ELR (cell line): ENCODE measurements at regions not wholly inside any gene's neighbourhood (a gene's known extent, or its start where the extent isn't known, plus 50 kb on each side); places are given as distances from the start of the nearest gene placed in this dataset.

ENCODE experiments used
- DNase-seq: peaks from one replicate; pipeline ENCODE4 v3.0.0-alpha.2; 2015; ENCODE audit warnings: low read depth

DNA sequence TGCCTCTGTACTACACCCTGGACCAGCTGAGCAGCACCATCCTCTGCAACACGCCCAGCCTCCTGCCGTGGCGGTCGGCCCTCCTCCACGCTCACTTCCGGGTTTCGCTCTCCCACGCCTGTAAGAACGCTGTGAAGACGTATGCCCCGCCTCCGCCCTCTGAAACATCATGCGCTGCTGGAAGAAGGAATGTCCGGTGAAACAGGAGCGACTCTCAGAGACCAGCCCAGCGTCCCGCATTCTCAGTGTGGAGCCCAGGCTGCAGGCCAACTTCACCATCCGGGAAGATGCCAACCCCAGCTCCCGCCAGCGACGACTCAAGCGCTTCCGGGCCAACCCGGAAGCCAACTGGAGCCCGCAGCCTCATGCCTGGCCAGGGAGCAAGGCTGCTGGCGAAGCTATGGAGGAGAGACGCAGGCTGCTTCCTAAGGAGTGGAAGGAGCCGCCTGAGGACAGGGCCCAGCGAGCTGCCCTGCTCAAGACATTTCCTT lies 186.1 kb upstream of the SLITRK2 start:
- DNase-seq = no peak

DNA sequence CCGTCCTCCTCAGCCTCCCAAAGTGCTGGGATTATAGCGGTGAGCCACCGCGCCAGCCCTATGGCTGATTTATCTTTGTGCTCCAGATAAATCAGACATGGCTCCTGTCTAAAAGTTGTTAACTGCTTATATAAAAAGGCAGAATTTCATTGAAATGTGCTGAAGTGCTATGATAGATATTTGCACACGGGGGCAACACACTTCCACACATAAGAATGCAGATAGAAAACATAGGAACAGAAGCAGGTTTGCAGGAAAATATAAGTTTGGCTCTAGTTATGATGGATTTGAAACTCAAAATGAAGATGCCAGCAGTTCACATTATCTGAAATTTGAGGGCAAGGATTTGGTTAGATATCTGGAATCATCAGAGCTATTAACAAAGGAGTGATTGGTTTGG lies 163.1 kb upstream of the SLITRK2 start:
- DNase-seq = no peak

DNA sequence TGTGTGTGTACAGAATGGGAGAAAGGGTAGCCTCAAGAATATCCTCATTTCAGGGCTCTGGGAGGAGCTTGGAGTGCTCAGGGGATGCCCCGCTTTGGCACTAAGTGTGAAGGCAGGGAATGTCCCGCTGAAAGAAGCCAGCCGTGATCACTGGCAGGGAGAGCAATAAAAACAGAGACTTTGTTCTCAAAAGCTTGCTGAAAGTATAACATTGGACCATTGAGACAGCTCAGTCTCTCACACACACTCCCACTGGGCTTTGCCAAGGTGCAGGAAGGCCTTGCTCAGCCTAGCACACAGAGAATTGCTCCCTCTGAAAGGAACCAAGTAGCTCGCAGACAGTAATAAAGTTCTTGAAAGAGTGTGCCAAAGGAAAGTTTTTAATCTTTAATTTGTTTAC lies 143.8 kb upstream of the SLITRK2 start:
- DNase-seq = no peak

DNA sequence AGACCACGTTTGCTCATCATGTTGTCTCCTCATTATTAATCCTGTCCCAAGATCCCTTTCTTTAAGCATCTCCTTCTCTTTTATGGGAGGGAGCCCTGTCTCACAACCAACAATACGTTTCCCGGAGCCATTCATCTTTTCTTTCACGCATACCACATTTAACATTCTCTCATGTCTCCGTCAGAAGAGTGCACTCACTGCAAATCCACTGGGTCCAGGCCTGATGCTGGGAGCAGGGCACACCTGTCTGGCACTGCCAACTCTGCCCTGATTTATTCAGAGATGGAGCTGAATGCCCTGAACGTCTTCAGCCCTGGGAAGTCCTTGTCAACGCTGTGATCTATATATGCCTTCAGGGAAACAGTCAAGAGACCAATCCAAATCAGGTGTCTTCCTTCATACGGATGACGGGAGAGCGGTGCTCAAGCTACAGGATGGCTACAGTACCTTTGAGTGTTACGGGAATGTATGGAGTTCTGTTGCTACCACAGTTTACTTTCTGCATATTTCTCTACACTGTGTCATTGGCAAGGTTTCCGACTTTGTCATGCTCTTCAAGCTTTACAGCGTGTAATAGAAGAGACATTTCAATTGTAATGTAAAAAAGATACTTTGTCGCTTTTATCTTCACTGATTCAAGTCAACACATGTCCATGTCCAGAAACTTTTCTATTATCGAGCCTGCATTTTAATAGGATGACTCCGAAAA lies 140.4 kb upstream of the SLITRK2 start:
- no peak for DNase-seq

DNA sequence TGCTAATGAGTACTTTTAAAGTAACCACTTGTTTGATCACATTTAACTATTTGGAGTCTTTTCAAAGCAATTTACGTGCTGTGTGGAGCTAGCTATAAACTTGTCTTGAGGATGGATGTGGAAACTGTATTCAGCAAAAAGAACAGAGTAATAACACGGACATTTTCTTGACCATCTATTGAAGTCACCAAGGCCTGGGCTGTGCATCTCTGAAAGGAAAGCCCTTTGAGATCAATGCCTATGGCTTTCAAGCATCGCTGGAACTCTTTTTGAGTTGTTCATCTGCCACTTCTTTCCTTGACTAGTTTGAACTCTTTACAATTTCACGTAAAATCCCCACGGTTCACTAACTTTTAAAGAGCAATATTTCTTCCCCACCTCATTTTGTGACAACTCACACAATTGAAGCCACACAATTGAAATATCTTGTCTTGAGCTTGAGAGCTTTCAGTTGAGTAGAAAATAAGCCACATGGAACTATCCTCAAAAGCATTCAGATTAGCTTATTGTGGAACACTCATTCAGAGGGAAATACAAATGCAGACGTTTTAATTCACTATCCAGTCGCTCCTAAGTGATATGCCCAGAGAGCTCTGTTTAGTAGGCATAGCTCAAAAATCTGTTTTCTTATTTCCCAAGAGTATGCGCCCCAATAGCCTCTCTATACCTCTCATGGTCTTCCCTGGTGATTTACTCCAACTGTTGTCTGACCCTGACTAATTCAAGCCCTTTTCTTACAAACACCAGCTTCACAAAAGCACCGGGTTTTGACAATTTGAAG lies 134.9 kb upstream of the SLITRK2 start:
- no peak for DNase-seq

DNA sequence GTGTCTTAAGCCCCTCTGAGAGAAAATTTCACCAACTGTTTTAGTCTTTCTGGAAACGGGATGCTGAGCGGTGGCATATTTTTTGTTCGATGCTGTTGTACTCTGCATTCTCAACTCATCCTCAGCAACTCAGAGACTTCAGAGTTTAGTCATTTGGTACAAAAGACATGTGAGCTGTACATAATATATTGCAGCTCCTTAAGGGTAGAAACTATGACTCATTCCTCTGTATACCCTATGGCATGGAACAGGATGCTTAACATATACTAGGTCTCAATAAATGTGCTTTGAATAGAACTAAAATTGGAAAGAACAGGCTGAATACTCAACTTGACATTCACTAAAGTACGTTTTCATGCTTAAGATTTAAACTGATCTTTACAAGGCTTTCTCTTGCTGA lies 130.5 kb upstream of the SLITRK2 start:
- DNase-seq = no peak

DNA sequence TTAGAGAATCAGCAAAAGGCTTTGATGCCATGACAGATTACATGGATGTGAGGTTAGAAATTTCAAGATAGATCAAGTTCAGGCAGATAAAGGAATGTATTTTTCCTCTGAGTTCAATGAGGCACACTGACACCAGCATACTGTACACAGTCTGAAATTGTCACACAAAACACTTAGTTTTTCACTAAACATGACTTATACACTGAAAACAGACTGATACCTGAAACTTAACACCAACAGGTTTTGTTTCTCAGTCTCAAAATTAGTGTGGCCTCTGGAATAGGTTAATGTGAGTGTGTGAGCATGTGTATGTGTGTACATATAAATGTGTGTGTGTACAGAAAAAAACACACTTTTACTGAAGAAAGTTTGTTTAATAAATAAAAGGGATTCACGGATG lies 129.9 kb upstream of the SLITRK2 start:
- no peak for DNase-seq

DNA sequence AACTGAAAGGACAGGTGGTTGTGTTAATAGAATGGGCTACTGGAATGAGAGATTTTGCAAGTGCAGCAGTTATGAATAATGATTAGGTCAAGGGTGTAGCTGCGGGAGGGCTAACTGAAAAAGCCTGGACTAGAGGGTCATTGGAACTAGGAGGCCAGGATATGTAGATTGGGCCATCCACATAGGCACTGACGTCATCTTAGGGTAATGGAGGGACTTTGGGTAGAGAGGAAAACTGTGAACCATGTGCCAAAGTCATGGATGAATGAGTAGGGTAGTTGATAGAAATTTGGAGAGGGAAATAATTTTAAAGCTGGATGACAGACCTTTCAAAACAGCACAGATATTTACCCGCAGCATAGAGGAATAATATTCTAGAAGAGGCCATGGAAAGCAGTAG lies 123.6 kb upstream of the SLITRK2 start:
- DNase-seq = no peak

DNA sequence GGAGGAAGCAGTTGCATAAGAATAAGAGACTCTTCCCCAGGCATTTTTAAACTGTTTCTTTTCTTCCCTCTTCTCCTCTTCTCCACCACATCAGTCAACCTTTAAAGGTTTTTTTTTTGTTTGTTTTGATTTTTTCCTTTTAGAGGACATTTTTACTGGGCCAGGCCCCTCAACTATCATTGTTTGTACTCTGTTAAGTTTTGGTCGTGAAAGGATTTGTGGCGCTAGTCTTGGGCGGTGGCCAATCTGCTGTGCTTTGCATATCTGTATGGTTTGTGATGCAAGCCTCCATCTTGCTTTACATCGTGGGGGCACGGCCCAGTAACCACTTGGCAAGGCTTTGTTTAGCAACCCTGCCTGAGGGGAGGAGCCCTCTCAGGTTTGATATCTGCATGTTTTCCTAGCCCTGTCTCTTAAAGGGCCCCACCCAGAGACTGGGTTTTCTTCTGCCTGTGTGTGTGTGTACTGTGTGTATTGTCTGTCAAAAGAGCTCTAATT lies 101.9 kb upstream of the SLITRK2 start:
- no peak for DNase-seq

DNA sequence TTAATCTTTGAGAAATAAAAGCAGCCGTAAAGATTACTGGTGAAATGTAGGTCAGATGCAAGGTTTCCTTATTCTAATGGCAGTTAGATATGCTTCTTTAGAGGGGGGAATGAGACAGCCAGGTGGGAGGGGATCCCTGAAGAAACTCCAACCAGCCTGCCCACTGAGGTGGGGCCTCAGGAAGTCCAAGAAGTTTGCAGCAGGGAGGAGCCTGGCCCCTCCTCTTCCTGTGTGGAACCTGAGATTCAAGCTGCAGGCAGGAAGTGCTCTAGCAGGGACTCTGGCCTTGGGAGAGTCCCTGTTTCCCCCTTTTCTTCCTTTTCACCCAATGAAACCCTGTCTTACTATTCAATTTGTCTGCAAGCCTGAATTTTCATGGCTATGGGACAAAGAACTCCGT lies 101.4 kb upstream of the SLITRK2 start:
- no peak for DNase-seq

DNA sequence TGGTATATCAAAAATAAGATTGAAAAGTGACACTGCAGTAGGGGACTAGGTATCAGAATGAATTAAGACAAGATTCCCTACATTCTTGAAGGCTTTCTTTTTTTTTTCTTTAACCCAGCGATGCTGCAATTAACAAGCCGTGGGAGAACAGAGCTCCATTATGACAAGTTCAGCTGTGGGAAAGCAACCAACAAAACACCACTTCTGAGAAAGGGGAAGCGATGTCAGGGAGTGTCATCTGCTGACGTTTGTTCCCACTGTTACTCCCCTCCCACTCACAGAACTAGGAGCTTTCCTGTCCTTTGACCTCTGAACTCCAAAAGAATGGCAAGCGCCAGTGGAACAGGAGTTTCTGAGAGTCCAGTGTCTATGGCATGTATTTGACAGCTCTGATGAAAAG lies 90.2 kb upstream of the SLITRK2 start:
- DNase-seq = no peak

DNA sequence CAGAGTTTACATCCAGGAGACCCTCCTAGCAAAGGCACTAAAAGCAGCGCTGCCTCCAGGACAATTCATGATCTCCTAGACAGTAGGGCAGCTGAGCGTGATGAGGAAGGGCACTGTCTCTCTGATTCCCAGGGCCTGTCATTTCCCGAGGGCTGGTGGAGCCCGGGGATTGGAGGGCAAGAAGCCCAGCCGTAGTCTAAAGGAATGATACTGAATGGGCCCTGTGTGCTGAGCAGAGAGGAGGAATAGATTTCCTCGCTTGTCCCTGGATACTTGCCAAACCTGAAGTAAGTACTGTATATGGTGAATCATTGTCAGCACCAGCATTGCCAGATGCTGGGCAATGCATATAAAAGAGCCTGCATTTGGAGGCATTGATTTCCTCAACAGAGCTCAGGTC lies 88.0 kb upstream of the SLITRK2 start:
- DNase-seq = no peak

DNA sequence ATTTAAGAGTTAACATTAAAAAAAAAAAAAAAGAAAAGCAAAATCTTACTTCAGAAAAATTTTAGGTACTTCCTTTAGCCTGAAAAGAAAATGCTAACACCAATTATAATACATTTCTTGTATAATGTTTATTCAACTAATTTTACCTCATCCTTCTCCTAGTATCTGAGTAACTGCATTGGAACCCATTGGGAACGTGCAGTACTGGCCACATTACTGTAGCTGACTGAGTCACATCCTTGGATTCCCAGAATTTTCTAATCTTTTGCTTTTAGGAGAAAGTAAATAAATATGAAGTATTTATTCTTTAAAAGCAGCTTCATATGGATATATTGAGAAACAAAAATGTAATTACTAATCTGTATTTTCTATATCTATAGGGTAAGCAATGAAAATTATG lies 82.6 kb upstream of the SLITRK2 start:
- no peak for DNase-seq

DNA sequence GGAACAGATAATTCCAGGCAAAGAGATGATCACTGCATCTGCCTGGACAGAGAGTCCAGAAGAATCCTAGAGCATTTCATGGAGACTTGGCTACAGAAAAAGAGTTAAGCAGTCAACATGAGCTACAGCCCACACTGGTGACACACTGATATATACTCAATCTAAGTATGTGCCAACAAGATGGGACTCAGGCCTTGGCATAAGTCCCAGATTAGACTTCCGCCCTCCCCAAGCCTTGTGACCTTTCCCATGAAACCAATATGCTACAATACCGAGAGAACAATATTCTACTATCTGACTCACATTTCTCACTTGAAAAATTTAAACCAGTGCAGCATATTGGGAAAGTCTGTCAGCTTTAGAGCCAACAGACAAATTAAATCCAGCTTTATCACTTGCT lies 65.7 kb upstream of the SLITRK2 start:
- no peak for DNase-seq
